SU-DHL-6 (cell line): ENCODE measurements at regions not wholly inside any gene's neighbourhood (a gene's known extent, or its start where the extent isn't known, plus 50 kb on each side); places are given as distances from the start of the nearest gene placed in this dataset.

Source experiments
- EZH2phosphoT487 ChIP-seq: fragments of 200-600 bp; sonication (generic), shearing (Covaris generic); conservative IDR thresholded peaks from 2 replicates; pipeline ENCODE4 v1.6.1; 2018; ENCODE audit warnings: mild to moderate bottlenecking, antibody characterized with exemption, low read length, moderate library complexity, mixed read lengths
- TF ChIP-seq, protein P1 (sequence below): fragments of 200-600 bp; sonication (generic); IDR thresholded peaks from one replicate; pipeline ENCODE4 v1.5.1; 2017; ENCODE audit warnings: antibody characterized with exemption, mild to moderate bottlenecking, low read length, moderate library complexity; ENCODE audit not compliant: insufficient read depth, poor library complexity, severe bottlenecking

DNA sequence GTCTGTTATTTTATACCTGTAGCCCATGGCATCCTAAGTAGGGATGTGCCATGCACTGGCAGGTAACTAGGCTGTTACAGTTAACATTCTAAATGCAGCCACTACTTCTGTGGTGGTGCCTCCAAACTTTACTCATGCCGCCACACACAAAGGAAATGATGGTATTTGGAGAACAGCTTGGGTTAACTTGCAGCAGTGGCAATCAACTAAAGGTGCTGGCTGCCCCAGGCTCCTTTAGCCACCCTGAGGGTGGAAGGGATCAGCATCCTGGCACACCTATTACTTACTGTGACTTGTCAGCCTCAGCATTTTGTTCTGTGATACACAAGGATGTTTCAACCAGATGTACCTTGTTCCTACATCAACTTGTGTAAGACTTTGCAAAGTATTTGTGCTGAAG is 221.8 kb upstream of the PPP1R3A start:
- TF ChIP-seq, protein P1, sequence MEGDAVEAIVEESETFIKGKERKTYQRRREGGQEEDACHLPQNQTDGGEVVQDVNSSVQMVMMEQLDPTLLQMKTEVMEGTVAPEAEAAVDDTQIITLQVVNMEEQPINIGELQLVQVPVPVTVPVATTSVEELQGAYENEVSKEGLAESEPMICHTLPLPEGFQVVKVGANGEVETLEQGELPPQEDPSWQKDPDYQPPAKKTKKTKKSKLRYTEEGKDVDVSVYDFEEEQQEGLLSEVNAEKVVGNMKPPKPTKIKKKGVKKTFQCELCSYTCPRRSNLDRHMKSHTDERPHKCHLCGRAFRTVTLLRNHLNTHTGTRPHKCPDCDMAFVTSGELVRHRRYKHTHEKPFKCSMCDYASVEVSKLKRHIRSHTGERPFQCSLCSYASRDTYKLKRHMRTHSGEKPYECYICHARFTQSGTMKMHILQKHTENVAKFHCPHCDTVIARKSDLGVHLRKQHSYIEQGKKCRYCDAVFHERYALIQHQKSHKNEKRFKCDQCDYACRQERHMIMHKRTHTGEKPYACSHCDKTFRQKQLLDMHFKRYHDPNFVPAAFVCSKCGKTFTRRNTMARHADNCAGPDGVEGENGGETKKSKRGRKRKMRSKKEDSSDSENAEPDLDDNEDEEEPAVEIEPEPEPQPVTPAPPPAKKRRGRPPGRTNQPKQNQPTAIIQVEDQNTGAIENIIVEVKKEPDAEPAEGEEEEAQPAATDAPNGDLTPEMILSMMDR: no peak
- no peak for TF ChIP-seq EZH2phosphoT487
